GM12878 (cell line): ENCODE measurements at regions not wholly inside any gene's neighbourhood (a gene's known extent, or its start where the extent isn't known, plus 50 kb on each side); places are given as distances from the start of the nearest gene placed in this dataset.

Source experiments
- ATAC-seq: fragments of 200-7000 bp; cut with Tn5 transposase; 3 replicates; pipeline ENCODE4 v1.9.1; 2020; ENCODE audit warnings: mild to moderate bottlenecking, moderate library complexity
- BruUV-seq: library from RNA; stranded (reverse); fragments of 400-500 nt; replicated peaks from 2 replicates; lab custom pipeline; 2021; lab: Mats Ljungman, UMichigan
- CTCF ChIA-PET: fragments of 300-600 bp; sonication (Branson Sonifier 250); formaldehyde crosslinking; extraction: SDS; loops from one replicate; lab custom pipeline; 2021; ENCODE audit warnings: inconsistent platforms; lab: Yijun Ruan, JAX
- POLR2A ChIA-PET: fragments of 350-600 bp; formaldehyde crosslinking; extraction: SDS; loops from one replicate; lab custom pipeline; 2021; ENCODE audit warnings: inconsistent platforms; lab: Charles Lee
- RAD21 ChIA-PET: fragments of 300-600 bp; sonication (Branson Sonifier 250); formaldehyde crosslinking; loops from one replicate; lab custom pipeline; 2023; ENCODE audit warnings: antibody characterized with exemption; ENCODE audit not compliant: unreplicated experiment; lab: Charles Lee
- SMC1A ChIA-PET: fragments of 300-600 bp; sonication (Branson Sonifier 250); formaldehyde crosslinking; loops from one replicate; lab custom pipeline; 2023; ENCODE audit not compliant: unreplicated experiment, uncharacterized antibody; lab: Charles Lee
- DNase-seq: peaks from one replicate; pipeline ENCODE4 v3.0.0-alpha.2; 2011; ENCODE audit warnings: low read depth, low spot score
- FAIRE-seq: peaks from 3 replicates; lab custom pipeline; 2011; peaks lifted over from hg19 to GRCh38; lab: Jason Lieb, UNC
- H2AFZ ChIP-seq: 2 replicates; pipeline ENCODE4 v1.6.0; 2011; ENCODE audit warnings: low read depth, low read length, control low read depth; ENCODE audit not compliant: control insufficient read depth
- H3K27ac ChIP-seq: 2 replicates; pipeline ENCODE4 v1.5.1; 2011; ENCODE audit warnings: control low read depth; ENCODE audit not compliant: control insufficient read depth, insufficient read depth
- H3K27me3 ChIP-seq, 2 experiments: replicated peaks in 1 of 2; 2 replicates each; pipeline versions ENCODE4 v1.6.0 to v1.6.1; 2011; ENCODE audit warnings: low read length in 1 of 2; ENCODE audit not compliant: control insufficient read depth in 2 of 2, insufficient read depth in 2 of 2
- H3K36me3 ChIP-seq, 2 experiments: 2 replicates each; pipeline ENCODE4 v1.5.1; 2011; ENCODE audit warnings: low read length in 1 of 2; ENCODE audit not compliant: control insufficient read depth in 2 of 2, insufficient read depth in 2 of 2
- H3K4me1 ChIP-seq: 2 replicates; pipeline ENCODE4 v1.6.1; 2011; ENCODE audit warnings: mild to moderate bottlenecking, low read length, moderate library complexity, mixed read lengths; ENCODE audit not compliant: control insufficient read depth, insufficient read depth
- H3K4me2 ChIP-seq: 2 replicates; pipeline ENCODE4 v1.6.0; 2011; ENCODE audit warnings: control low read depth; ENCODE audit not compliant: control insufficient read depth, insufficient read depth
- H3K4me3 ChIP-seq: fragments of 200-600 bp; sonication (generic); 2 replicates; pipeline ENCODE4 v1.5.1; 2016
- H3K79me2 ChIP-seq: 2 replicates; pipeline ENCODE4 v1.6.0; 2011; ENCODE audit warnings: low read length; ENCODE audit not compliant: control insufficient read depth, insufficient read depth
- H3K9ac ChIP-seq: 2 replicates; pipeline ENCODE4 v1.8.0; 2011; ENCODE audit warnings: low read length, control low read depth, mixed read lengths; ENCODE audit not compliant: control insufficient read depth, insufficient read depth
- H3K9me3 ChIP-seq: replicated peaks from 3 replicates; pipeline ENCODE4 v1.5.1; 2011; ENCODE audit warnings: mild to moderate bottlenecking, low read length; ENCODE audit not compliant: control insufficient read depth, insufficient read depth
- H4K20me1 ChIP-seq: 2 replicates; pipeline ENCODE4 v1.6.0; 2011; ENCODE audit not compliant: control insufficient read depth, insufficient read depth
- ASH2L ChIP-seq: fragments of 300-600, 200-600 bp; sonication (generic); IDR thresholded peaks from 2 replicates; pipeline ENCODE4 v1.6.1; 2017; ENCODE audit warnings: low read depth, mild to moderate bottlenecking, borderline replicate concordance
- ATF3 ChIP-seq: IDR thresholded peaks from 2 replicates; pipeline ENCODE4 v1.6.1; 2011; ENCODE audit warnings: low read depth, mild to moderate bottlenecking, low read length, moderate library complexity, borderline replicate concordance; ENCODE audit errors: extremely low read depth
- BMI1 ChIP-seq: fragments of 450-650 bp; IDR thresholded peaks from 2 replicates; pipeline ENCODE4 v1.6.1; 2016; ENCODE audit warnings: mild to moderate bottlenecking, moderate library complexity, borderline replicate concordance
- HSF1 ChIP-seq: fragments of 150-350 bp; IDR thresholded peaks from 2 replicates; pipeline ENCODE4 v1.6.1; 2014; ENCODE audit warnings: mild to moderate bottlenecking, low read depth, low read length
- MEF2A ChIP-seq: IDR thresholded peaks from 2 replicates; pipeline ENCODE4 v1.6.1; 2011; ENCODE audit warnings: low read depth, mild to moderate bottlenecking, low read length, moderate library complexity; ENCODE audit not compliant: insufficient read depth
- NKRF ChIP-seq: fragments of 450-650 bp; conservative IDR thresholded peaks from 2 replicates; pipeline ENCODE4 v1.6.1; 2017; ENCODE audit warnings: mild to moderate bottlenecking, moderate library complexity
- POLR2A ChIP-seq: IDR thresholded peaks from 2 replicates; pipeline ENCODE4 v1.6.1; 2011; ENCODE audit warnings: low read depth, mild to moderate bottlenecking, low read length
- RAD51 ChIP-seq: fragments of 450-650 bp; IDR thresholded peaks from 2 replicates; pipeline ENCODE4 v1.6.1; 2016; ENCODE audit warnings: moderate library complexity, mild to moderate bottlenecking, inconsistent platforms
- SUZ12 ChIP-seq: fragments of 200-600 bp; sonication (generic); IDR thresholded peaks from one replicate; pipeline ENCODE4 v1.6.1; 2018; ENCODE audit warnings: antibody characterized with exemption, mild to moderate bottlenecking; ENCODE audit not compliant: unreplicated experiment
- TCF3 ChIP-seq: IDR thresholded peaks from 2 replicates; pipeline ENCODE4 v1.6.1; 2012; ENCODE audit warnings: low read depth, mild to moderate bottlenecking, low read length, borderline replicate concordance; ENCODE audit not compliant: insufficient read depth
- in situ Hi-C: fragments of 300-500 bp; cut with MboI; formaldehyde crosslinking; loops from 9 replicates; pipeline ENCODE4 v1.14.3; 2018; ENCODE audit warnings: mixed read lengths
- intact Hi-C: fragments of 100-400 bp; cut with micrococcal nuclease; formaldehyde crosslinking; loops from one replicate; pipeline ENCODE4 v1.14.2; 2022; ENCODE audit not compliant: unreplicated experiment
- TF ChIP-seq, protein P1 (sequence below): fragments of 450-650 bp; IDR thresholded peaks from 2 replicates; pipeline ENCODE4 v1.6.1; 2017; ENCODE audit warnings: borderline replicate concordance
- TF ChIP-seq, protein P2 (sequence below): fragments of 450-650 bp; IDR thresholded peaks from 2 replicates; pipeline ENCODE4 v1.6.1; 2017; ENCODE audit warnings: mild to moderate bottlenecking, moderate library complexity
- TF ChIP-seq, protein P3 (sequence below): IDR thresholded peaks from 2 replicates; pipeline ENCODE4 v1.6.1; 2012; ENCODE audit warnings: low read depth, low read length, improper control_type of control experiment

DNA sequence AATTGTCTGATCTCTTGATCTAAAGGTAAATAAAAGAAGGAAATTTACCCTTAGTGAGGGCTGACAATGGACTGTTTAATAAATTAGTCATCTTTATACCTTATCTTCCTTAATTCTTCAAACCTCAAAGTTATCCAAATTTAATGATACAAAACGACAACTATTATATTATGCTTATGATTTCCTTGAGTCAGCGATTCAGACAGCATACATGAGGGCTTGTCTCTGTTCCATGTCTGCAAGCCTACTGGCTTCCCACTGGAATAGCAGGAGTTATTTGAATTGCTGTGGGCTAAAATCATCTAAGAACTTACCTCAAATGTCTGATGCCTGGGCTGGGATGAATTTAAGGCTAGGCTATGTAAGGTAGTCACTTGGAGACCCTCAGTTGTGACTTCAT lies 197.2 kb upstream of the MDGA2 start (continued):
- TF ChIP-seq, protein P1, sequence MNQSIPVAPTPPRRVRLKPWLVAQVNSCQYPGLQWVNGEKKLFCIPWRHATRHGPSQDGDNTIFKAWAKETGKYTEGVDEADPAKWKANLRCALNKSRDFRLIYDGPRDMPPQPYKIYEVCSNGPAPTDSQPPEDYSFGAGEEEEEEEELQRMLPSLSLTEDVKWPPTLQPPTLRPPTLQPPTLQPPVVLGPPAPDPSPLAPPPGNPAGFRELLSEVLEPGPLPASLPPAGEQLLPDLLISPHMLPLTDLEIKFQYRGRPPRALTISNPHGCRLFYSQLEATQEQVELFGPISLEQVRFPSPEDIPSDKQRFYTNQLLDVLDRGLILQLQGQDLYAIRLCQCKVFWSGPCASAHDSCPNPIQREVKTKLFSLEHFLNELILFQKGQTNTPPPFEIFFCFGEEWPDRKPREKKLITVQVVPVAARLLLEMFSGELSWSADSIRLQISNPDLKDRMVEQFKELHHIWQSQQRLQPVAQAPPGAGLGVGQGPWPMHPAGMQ, result no peak
- TF ChIP-seq MEF2A (no peak), BMI1 (no peak)
- TF ChIP-seq, protein P2, sequence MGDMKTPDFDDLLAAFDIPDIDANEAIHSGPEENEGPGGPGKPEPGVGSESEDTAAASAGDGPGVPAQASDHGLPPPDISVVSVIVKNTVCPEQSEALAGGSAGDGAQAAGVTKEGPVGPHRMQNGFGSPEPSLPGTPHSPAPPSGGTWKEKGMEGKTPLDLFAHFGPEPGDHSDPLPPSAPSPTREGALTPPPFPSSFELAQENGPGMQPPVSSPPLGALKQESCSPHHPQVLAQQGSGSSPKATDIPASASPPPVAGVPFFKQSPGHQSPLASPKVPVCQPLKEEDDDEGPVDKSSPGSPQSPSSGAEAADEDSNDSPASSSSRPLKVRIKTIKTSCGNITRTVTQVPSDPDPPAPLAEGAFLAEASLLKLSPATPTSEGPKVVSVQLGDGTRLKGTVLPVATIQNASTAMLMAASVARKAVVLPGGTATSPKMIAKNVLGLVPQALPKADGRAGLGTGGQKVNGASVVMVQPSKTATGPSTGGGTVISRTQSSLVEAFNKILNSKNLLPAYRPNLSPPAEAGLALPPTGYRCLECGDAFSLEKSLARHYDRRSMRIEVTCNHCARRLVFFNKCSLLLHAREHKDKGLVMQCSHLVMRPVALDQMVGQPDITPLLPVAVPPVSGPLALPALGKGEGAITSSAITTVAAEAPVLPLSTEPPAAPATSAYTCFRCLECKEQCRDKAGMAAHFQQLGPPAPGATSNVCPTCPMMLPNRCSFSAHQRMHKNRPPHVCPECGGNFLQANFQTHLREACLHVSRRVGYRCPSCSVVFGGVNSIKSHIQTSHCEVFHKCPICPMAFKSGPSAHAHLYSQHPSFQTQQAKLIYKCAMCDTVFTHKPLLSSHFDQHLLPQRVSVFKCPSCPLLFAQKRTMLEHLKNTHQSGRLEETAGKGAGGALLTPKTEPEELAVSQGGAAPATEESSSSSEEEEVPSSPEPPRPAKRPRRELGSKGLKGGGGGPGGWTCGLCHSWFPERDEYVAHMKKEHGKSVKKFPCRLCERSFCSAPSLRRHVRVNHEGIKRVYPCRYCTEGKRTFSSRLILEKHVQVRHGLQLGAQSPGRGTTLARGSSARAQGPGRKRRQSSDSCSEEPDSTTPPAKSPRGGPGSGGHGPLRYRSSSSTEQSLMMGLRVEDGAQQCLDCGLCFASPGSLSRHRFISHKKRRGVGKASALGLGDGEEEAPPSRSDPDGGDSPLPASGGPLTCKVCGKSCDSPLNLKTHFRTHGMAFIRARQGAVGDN, result no peak

DNA sequence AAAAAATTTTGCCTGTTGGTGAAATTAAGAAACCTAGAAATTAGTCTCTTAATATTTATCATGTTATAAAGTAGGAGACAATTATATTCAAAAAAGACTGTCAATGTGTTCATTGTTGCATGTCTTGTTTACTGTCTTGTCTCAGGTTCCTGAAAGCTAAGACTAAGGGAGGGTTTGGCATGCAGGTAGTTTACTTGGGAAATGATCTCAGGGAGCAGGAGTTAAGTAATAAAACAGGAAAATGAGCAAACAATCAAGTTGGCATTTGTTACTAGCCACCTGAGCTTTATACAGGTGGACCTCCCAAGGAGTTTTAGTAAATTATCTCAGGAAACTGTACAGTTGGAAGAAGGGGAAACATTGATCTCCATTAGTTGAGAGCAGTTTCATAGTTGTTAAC lies 188.0 kb upstream of the MDGA2 start:
- Histone ChIP-seq H4K20me1 (no peaks in the 10 kb centered on the region), H3K4me1 (no peaks in the 10 kb centered on the region), H3K4me2 (no peak overlapping the region), H2AFZ (no peak overlapping the region), H3K36me3 (no peaks in the 10 kb centered on the region), H3K27me3 (no peaks in the 10 kb centered on the region), H3K4me3 (no peak overlapping the region), H3K9ac (no peak overlapping the region), H3K27ac (no peak overlapping the region), H3K79me2 (no peaks in the 10 kb centered on the region), H3K9me3 (no peaks in the 10 kb centered on the region)
- RAD21 ChIA-PET, result no interaction called here
- POLR2A ChIA-PET, result no interaction called here
- BruUV-seq, result no TSS peak
- CTCF ChIA-PET, result no interaction called here
- DNase-seq (no peak), FAIRE-seq (no peak), ATAC-seq (no peak)
- in situ Hi-C loops, result no loop called here
- SMC1A ChIA-PET, result interaction anchor here (0.6 kb wide), 1 partner anchor 584 kb away, joined by 3 read pairs; no protein-coding TSS in a partner anchor
- no peak for TF ChIP-seq HSF1
- TF ChIP-seq ATF3, result no peak
- no peak for TF ChIP-seq NKRF
- no peak for TF ChIP-seq RAD51
- TF ChIP-seq TCF3, result no peak
- no peak for TF ChIP-seq POLR2A
- TF ChIP-seq SUZ12, result no peak
- TF ChIP-seq ASH2L, result no peak
- TF ChIP-seq, protein P3, sequence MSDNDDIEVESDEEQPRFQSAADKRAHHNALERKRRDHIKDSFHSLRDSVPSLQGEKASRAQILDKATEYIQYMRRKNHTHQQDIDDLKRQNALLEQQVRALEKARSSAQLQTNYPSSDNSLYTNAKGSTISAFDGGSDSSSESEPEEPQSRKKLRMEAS, result no peak
- intact Hi-C loops, result no loop called here
